Aorta (tissue), 5 donors: ENCODE measurements at regions not wholly inside any gene's neighbourhood (a gene's known extent, or its start where the extent isn't known, plus 50 kb on each side); places are given as distances from the start of the nearest gene placed in this dataset.
"Not testable (repeated sequence)": the region's sequence is repeated elsewhere in the genome, so short reads cannot be mapped to it uniquely, and the experiment has no call there.

Source experiments
- ATAC-seq: fragments of 200-7000 bp; cut with Tn5 transposase; one replicate; pipeline ENCODE4 v1.9.1; 2022; ENCODE audit warnings: moderate library complexity; ENCODE audit not compliant: low FRiP score
- DNase-seq, 2 donors: peaks; one replicate each; pipeline ENCODE4 v3.0.0-alpha.2; 2020
- H3K27ac ChIP-seq, 2 donors: one replicate each; pipeline ENCODE4 v1.5.1; 2013; ENCODE audit warnings: low read length in 2 of 2, mild to moderate bottlenecking in 2 of 2, moderate library complexity in 2 of 2, control low read depth in 1 of 2, inconsistent platforms in 1 of 2, low read depth in 1 of 2
- H3K27me3 ChIP-seq, 2 donors: one replicate each; pipeline ENCODE4 v1.6.1; 2013; ENCODE audit warnings: control low read depth in 1 of 2, low read length in 1 of 2, mild to moderate bottlenecking in 1 of 2, moderate library complexity in 1 of 2; ENCODE audit not compliant: insufficient read depth in 2 of 2, control insufficient read depth in 1 of 2
- H3K36me3 ChIP-seq, 2 donors: one replicate each; pipeline ENCODE4 v1.6.1; 2013; ENCODE audit warnings: control low read depth in 1 of 2, low read length in 1 of 2, mild to moderate bottlenecking in 1 of 2; ENCODE audit not compliant: insufficient read depth in 2 of 2, control insufficient read depth in 1 of 2
- H3K4me1 ChIP-seq, 2 donors: one replicate each; pipeline ENCODE4 v1.6.1; 2013; ENCODE audit warnings: low read length in 2 of 2, control low read depth in 1 of 2, mild to moderate bottlenecking in 1 of 2, moderate library complexity in 1 of 2; ENCODE audit not compliant: insufficient read depth in 2 of 2, control insufficient read depth in 1 of 2
- H3K4me3 ChIP-seq, 2 donors: one replicate each; pipeline ENCODE4 v1.5.1; 2013; ENCODE audit warnings: low read length in 2 of 2, control low read depth in 1 of 2, mild to moderate bottlenecking in 1 of 2
- H3K9me3 ChIP-seq: one replicate; pipeline ENCODE4 v1.6.1; 2013; ENCODE audit warnings: mild to moderate bottlenecking, low read length; ENCODE audit not compliant: control insufficient read depth
- WGBS, 2 donors: extraction: QIAGEN DNeasy Blood & Tissue Kit; methylation state at CpG; one replicate each; pipeline ENCODE4 v1.1.7; 2013; 5-methylcytosine and 5-hydroxymethylcytosine counted together
- intact Hi-C, 2 donors: fragments of 100-400 bp; cut with DNase I; formaldehyde crosslinking; loops; one replicate each; pipeline versions ENCODE4 v1.14.2 to v1.15.0; 2022
- donor health status: healthy with polysubstance abuse.
- donor health status: Bipolar disorder and iron deficiency.
- donor health status: DM: no; HTN: no; CAD: no.
- donor health status: DM: no; HTN: no; CAD: no.
- donor health status: DM: yes; HTN: yes; CAD: no.

DNA sequence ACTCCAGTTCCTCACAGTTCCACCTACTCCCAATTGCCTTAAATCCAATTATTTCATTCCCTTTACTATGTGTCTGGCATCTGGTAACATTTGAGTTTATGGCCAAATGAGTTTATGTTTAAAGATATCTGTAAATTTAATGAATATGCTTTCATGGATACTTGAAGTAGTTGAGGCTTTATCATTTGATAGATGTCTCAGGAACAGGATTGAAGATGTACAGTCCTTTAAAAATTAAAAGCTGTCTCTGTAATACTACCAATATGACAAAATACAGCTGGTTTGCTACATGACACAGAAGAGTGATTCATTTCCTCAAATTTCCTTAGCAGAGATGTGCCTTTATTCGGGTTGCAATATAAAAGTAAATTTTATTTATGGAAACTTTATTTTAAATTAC is 2326.0 kb upstream of the ACO1 start:
- ATAC-seq: no peak
- Histone ChIP-seq H3K27ac (no peak overlapping the region), H3K9me3 (no peaks in the 10 kb centered on the region), H3K27me3 (no peaks in the 10 kb centered on the region), H3K36me3 (no peaks in the 10 kb centered on the region), H3K4me1 (no peaks in the 10 kb centered on the region), H3K4me3 (no peak overlapping the region)
- DNase-seq: no peak
- 36 to 49% methylated on average over 1 of the region's 1 CpG for WGBS, 2 donors
- intact Hi-C loops: no loop called here

DNA sequence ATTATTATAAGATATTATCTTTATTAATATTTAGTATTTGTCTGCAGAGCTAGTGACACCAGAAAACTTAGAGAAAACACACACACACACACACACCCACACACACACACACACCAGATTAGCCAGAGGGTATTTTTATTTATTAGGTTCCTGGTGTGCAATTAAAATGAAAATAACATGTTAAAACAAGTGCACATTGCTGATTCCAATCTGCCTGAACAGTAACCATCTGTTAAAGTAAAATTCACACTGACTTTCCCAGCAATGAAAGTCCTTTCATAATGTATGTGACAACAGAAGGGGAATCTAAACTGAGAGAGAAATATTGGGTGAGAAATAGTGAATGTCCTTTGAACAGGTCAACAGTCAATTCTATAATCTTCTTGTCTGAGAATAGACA is 2323.5 kb upstream of the ACO1 start:
- intact Hi-C loops: no loop called here
- Histone ChIP-seq H3K27me3 (no peaks in the 10 kb centered on the region), H3K4me3 (no peak overlapping the region), H3K4me1 (no peaks in the 10 kb centered on the region), H3K9me3 (no peaks in the 10 kb centered on the region), H3K36me3 (no peaks in the 10 kb centered on the region), H3K27ac (no peak overlapping the region)
- ATAC-seq: no peak
- DNase-seq: no peak

DNA sequence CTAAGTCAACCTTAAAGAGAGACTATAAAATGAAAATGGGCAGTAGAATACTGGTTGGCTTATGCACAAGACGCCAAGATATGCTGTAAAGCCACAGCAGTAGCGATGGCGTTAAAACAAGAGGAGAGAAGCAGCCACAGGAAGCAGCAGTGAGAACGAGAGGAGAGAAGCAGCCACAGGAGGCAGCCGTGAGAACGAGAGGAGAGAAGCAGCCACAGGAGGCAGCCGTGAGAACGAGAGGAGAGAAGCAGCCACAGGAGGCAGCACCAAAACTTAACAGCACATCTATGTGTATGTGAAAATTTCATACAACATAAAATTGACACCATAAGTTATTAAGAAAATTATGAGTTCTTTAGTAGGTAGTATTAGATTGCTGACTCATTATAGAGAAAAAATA is 2318.6 kb upstream of the ACO1 start:
- DNase-seq: no peak
- no peak for ATAC-seq
- Histone ChIP-seq H3K36me3 (no peaks in the 10 kb centered on the region), H3K4me1 (no peaks in the 10 kb centered on the region), H3K27me3 (no peaks in the 10 kb centered on the region), H3K27ac (no peak overlapping the region), H3K4me3 (no peak overlapping the region), H3K9me3 (no peaks in the 10 kb centered on the region)
- intact Hi-C loops: no loop called here
- WGBS, 2 donors: 71 to 76% methylated on average over 8 of the region's 8 CpGs

DNA sequence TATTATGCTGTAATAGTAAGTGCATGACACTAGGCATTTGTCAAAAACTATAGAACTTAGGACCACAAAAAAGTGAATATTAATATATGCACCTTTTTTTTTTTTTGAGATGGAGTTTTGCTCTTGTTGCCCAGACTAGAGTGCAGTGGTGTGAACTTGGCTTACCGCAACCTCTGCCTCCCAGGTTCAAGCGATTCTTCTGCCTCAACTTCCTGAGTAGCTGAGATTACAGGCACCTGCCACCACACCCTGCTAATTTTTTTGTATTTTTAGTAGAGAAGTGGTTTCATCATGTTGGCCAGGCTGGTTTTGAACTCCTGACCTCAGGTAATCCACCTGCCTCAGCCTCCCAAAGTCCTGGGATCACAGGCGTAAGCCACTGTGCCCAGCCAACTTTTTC is 2315.2 kb upstream of the ACO1 start:
- DNase-seq, H3K4me1 ChIP-seq, H3K27ac ChIP-seq, intact Hi-C loops, H3K27me3 ChIP-seq, H3K36me3 ChIP-seq, H3K9me3 ChIP-seq, H3K4me3 ChIP-seq, ATAC-seq: not testable (repeated sequence)
- WGBS, 2 donors: 84 to 92% methylated on average over 3 of the region's 3 CpGs

DNA sequence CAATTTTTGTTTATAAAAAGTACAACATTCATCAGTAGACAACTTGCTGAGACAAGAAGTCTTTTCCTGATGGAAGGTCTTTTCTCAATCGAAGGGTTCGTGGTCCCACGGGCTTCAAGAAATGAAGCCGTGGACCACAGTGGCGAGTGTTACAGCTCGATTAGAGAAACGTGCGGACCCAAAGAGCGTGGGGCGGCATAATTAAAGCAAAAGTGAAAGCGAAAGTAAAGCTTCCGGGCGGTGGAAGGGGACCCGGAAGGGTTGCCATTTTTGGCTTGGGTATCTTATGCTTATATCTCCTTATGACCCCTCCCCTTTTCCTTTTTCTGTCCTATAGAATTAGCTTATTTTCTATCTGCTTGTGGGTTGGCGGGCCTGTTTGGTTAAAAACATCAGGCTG is 2309.4 kb upstream of the ACO1 start:
- Histone ChIP-seq H3K27ac (no peak overlapping the region), H3K36me3 (no peaks in the 10 kb centered on the region), H3K27me3 (no peaks in the 10 kb centered on the region), H3K4me1 (no peaks in the 10 kb centered on the region), H3K9me3 (peaks cover 1% of the 10 kb centered on the region), H3K4me3 (no peak overlapping the region)
- 80 to 86% methylated on average over 15 of the region's 15 CpGs for WGBS, 2 donors
- ATAC-seq (no peak), DNase-seq (no peak)
- intact Hi-C loops: no loop called here

- no peak for ATAC-seq
- Histone ChIP-seq H3K9me3 (peaks cover 1% of the 10 kb centered on the region), H3K27me3 (no peaks in the 10 kb centered on the region), H3K4me3 (no peak overlapping the region), H3K4me1 (no peaks in the 10 kb centered on the region), H3K36me3 (no peaks in the 10 kb centered on the region), H3K27ac (no peak overlapping the region)
- no peak for DNase-seq
- intact Hi-C loops: no loop called here
- 38 to 49% methylated on average over 3 of the region's 3 CpGs for WGBS, 2 donors
Observed at GRCh38 chr9:30075451-30076199, 2308.8 kb upstream of the ACO1 start.

DNA sequence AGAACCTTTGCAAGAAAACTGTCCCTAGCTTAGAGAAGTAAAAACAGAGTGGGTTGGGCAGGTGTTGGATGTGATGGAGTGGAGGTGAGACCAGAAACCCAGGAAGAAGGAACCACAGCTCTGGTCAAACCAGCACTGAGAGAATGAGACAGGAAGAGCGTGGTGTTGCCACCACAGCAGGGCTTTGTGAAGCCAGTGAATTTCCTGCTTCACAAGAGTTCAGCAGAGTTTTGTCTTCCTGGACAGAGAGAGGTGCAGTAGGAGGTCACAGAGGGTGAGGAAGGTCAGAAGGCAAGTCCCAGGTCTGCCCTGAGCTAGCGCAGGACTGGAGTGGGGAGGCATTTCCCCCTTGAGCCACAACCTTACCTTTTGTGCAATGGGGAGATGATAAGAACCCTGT is 2306.2 kb upstream of the ACO1 start:
- WGBS, 2 donors: 71 to 85% methylated on average over 2 of the region's 2 CpGs
- DNase-seq (no peak), ATAC-seq (peak; percentile 26)
- no peak overlapping the region for H3K27ac ChIP-seq
- H3K27me3 ChIP-seq: no peaks in the 10 kb centered on the region
- H3K36me3 ChIP-seq: no peaks in the 10 kb centered on the region
- peaks cover 1% of the 10 kb centered on the region for H3K9me3 ChIP-seq
- H3K4me3 ChIP-seq: no peak overlapping the region
- intact Hi-C loops: no loop called here
- H3K4me1 ChIP-seq: no peaks in the 10 kb centered on the region

DNA sequence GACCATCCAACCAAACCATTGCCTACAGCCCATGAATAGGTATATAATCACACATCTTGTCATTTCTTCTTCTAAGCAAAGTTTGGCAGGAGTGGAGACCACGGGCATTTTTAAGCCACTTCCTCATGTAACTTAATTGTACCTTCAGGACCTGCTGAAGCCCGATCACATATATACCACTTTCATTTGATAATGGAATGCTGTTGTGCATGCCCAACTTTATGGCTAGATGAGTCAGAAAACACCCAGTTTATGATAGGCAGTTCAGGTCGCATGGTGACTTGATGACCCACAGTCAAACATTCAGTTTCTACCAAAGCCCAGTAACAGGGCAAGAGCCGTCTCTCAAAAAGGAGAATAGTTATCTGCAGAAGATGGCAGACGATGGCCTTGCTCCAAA is 2295.0 kb upstream of the ACO1 start:
- H3K27me3 ChIP-seq: no peaks in the 10 kb centered on the region
- no peaks in the 10 kb centered on the region for H3K4me1 ChIP-seq
- 81 to 85% methylated on average over 5 of the region's 5 CpGs for WGBS, 2 donors
- no peak for ATAC-seq
- DNase-seq: no peak
- intact Hi-C loops: no loop called here
- H3K4me3 ChIP-seq: no peak overlapping the region
- H3K36me3 ChIP-seq: no peaks in the 10 kb centered on the region
- H3K27ac ChIP-seq: no peak overlapping the region
- peaks cover 4% of the 10 kb centered on the region for H3K9me3 ChIP-seq

- ATAC-seq (no peak), DNase-seq (no peak)
- no peaks in the 10 kb centered on the region for H3K9me3 ChIP-seq
- no peaks in the 10 kb centered on the region for H3K36me3 ChIP-seq
- WGBS, 2 donors: 55 to 59% methylated on average over 2 of the region's 2 CpGs
- H3K27ac ChIP-seq: no peak overlapping the region
- no peak overlapping the region for H3K4me3 ChIP-seq
- H3K4me1 ChIP-seq: no peaks in the 10 kb centered on the region
- intact Hi-C loops: no loop called here
- H3K27me3 ChIP-seq: no peaks in the 10 kb centered on the region
Observed at GRCh38 chr9:30103647-30104394, 2280.6 kb upstream of the ACO1 start.
